ENCODE measurements at regions not wholly inside any gene's neighbourhood (a gene's known extent, or its start where the extent isn't known, plus 50 kb on each side); places are given as distances from the start of the nearest gene placed in this dataset.
A peak's percentile ranks its signal among the peaks of the same experiment; 100 is the strongest.

DNA sequence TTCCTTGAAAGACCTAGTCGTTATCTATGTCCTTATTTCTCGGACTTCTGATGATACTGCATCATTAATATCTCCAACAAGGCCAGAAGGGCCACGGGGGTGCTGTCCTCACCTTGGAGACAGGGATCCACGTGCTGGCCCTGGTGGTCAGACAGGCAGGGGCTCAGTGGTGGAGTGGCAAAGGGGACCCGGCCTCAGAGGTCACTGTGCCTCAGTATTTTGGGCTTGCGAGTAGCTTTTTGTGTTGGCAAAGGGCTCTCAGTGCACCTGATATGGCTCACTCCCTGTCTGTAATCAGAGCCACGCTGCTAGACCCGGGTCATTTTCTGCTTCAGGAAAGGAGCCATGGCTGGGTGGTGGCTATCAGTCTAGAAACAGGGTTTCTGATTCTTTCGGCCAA, 135.1 kb downstream of the GADD45G start:
- WGBS (ENCODE audit: low lambda C conversion rate): 32% methylated on average over 8 of the region's 9 CpGs
- Histone ChIP-seq H4K20me1 (ENCODE audit: insufficient read depth) (no peaks in the 10 kb centered on the region), H3K9ac (no peak overlapping the region), H3F3A (replicated peaks; ENCODE audit: insufficient read depth) (no peaks in the 10 kb centered on the region), H2AFZ (ENCODE audit: low read depth) (no peak overlapping the region), H3K4me2 (no peak overlapping the region), H3K27ac (ENCODE audit: low read depth in 2 of 2, low read length in 1 of 2) (no peak overlapping the region), H3K4me1 (ENCODE audit: control insufficient read depth in 1 of 2, insufficient read depth in 2 of 2, low read depth in 1 of 2, low read length in 1 of 2) (peaks cover 0 to 26% of the 10 kb centered on the region in 2 experiments; a peak in 1 of 4 replicates), H3K9me2 (no peaks in the 10 kb centered on the region), H3K27me3 (ENCODE audit: insufficient read depth) (no peaks in the 10 kb centered on the region), H3K36me3 (replicated peaks in 1 of 2; ENCODE audit: control insufficient read depth in 1 of 2, insufficient read depth in 2 of 2, low read length in 1 of 2) (no peaks in the 10 kb centered on the region), H3K79me2 (ENCODE audit: insufficient read depth) (no peaks in the 10 kb centered on the region), H3K9me3 (no peaks in the 10 kb centered on the region), H3K4me3 (ENCODE audit: low read depth in 2 of 2, low read length in 1 of 2) (no peak overlapping the region)
- POLR2A ChIA-PET: no interaction called here
- no peak for DNase-seq
- CTCF ChIA-PET: interaction anchor here (1.8 to 1.9 kb wide), 2 partner anchors 11 to 64 kb away, joined by 7 to 8 read pairs; no protein-coding TSS in a partner anchor
- no peak for TF ChIP-seq FOXJ3 (CRISPR knock-in tag; IDR thresholded peaks at IDR 0.05)

DNA sequence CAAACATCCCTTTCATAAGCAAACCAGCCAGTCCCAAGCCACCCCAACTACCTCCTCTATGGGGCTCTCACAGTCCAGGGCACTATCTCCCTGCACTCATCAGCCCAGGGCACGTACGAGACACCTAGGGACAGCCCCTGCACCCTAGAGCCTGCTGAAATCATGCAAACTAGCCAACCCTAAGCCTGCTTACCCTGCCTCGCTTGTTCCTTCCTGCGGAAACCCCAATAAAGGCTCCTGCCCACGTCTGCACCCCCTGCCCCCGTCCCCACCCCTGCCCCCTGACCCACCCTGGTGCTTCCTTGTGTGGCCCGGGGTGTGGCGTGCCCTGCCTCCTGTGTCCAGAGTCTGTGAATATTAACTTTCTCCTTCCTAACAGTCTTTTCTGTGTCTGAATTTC, 135.9 kb downstream of the GADD45G start:
- TF ChIP-seq YY1 (IDR thresholded peaks at IDR 0.05; ENCODE audit: low read depth): no peak
- WGBS (ENCODE audit: low lambda C conversion rate): 45% methylated on average over 8 of the region's 8 CpGs
- H2AFZ ChIP-seq (ENCODE audit: low read depth): no peak overlapping the region

DNA sequence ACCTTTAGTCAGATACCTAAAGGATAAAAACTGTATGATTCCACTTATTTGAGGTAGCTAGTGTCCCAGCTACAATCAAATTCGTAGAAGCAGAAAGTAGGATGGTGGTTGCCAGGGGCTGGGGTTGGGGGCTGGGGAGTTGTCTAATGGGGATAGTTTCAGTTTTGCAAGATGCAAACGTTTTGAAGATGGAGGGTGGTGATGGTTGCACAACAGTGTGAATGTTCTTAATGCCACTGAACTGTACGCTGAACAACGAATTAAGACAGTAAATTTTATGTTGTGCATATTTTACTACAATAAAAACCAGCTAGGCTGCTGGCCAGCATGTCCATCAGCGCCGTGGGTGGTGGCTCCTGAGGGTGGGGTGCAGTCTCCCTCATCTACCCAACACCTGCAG, 137.8 kb downstream of the GADD45G start:
- H3K4me1 ChIP-seq (ENCODE audit: control insufficient read depth in 1 of 2, insufficient read depth in 2 of 2, low read depth in 1 of 2, low read length in 1 of 2): peaks cover 0 to 53% of the 10 kb centered on the region in 2 experiments; a peak in 1 of 4 replicates
- H3K4me2 ChIP-seq: no peak overlapping the region
- no peak overlapping the region for H3K4me3 ChIP-seq (ENCODE audit: low read depth in 2 of 2, low read length in 1 of 2)
- H3K9me2 ChIP-seq: no peaks in the 10 kb centered on the region
- H3K36me3 ChIP-seq (replicated peaks in 1 of 2; ENCODE audit: control insufficient read depth in 1 of 2, insufficient read depth in 2 of 2, low read length in 1 of 2): no peaks in the 10 kb centered on the region
- H2AFZ ChIP-seq (ENCODE audit: low read depth): no peak overlapping the region
- H3K9ac ChIP-seq: no peak overlapping the region
- no peaks in the 10 kb centered on the region for H3K9me3 ChIP-seq
- H3K27me3 ChIP-seq (ENCODE audit: insufficient read depth): no peaks in the 10 kb centered on the region
- ChIA-PET POLR2A (interaction anchor here (1.9 to 5.3 kb wide), 2 partner anchors 67 to 137 kb away, joined by 19 to 27 read pairs; partner anchors contain the start of gene GADD45G), CTCF (interaction anchor here (0.7 to 2.1 kb wide), 4 partner anchors 14 to 144 kb away, joined by 3 to 27 read pairs (median 8); partner anchors contain the start of gene GADD45G)
- peak overlapping the region in 1 of 2 experiments; percentile 69; a peak in 2 of 4 replicates for H3K27ac ChIP-seq (ENCODE audit: low read depth in 2 of 2, low read length in 1 of 2)
- H3K79me2 ChIP-seq (ENCODE audit: insufficient read depth): no peaks in the 10 kb centered on the region
- DNase-seq: no peak
- 37% methylated on average over 6 of the region's 6 CpGs for WGBS (ENCODE audit: low lambda C conversion rate)
- no peaks in the 10 kb centered on the region for H4K20me1 ChIP-seq (ENCODE audit: insufficient read depth)
- TF ChIP-seq RAD21 (IDR thresholded peaks at IDR 0.05; ENCODE audit: low read length) (no peak), CHD2 (IDR thresholded peaks at IDR 0.05; ENCODE audit: low read length, partially characterized antibody) (no peak), NFIC (IDR thresholded peaks at IDR 0.05; ENCODE audit: borderline replicate concordance) (no peak), GATA2 (CRISPR knock-in tag; IDR thresholded peaks at IDR 0.05) (no peak), TCF12 (IDR thresholded peaks at IDR 0.05) (no peak), TAF1 (IDR thresholded peaks at IDR 0.05; ENCODE audit: borderline replicate concordance, low read depth, low read length) (no peak), MXI1 (IDR thresholded peaks at IDR 0.05; ENCODE audit: low read depth, low read length) (no peak), RFX5 (IDR thresholded peaks at IDR 0.05; ENCODE audit: low read length) (no peak), JUND (IDR thresholded peaks at IDR 0.05) (no peak), ELF1 (IDR thresholded peaks at IDR 0.05) (no peak)
- TF ChIP-seq, protein P1, sequence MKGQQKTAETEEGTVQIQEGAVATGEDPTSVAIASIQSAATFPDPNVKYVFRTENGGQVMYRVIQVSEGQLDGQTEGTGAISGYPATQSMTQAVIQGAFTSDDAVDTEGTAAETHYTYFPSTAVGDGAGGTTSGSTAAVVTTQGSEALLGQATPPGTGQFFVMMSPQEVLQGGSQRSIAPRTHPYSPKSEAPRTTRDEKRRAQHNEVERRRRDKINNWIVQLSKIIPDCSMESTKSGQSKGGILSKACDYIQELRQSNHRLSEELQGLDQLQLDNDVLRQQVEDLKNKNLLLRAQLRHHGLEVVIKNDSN (IDR thresholded peaks at IDR 0.05; ENCODE audit: borderline replicate concordance, low read depth): no peak
- TF ChIP-seq, protein P2, sequence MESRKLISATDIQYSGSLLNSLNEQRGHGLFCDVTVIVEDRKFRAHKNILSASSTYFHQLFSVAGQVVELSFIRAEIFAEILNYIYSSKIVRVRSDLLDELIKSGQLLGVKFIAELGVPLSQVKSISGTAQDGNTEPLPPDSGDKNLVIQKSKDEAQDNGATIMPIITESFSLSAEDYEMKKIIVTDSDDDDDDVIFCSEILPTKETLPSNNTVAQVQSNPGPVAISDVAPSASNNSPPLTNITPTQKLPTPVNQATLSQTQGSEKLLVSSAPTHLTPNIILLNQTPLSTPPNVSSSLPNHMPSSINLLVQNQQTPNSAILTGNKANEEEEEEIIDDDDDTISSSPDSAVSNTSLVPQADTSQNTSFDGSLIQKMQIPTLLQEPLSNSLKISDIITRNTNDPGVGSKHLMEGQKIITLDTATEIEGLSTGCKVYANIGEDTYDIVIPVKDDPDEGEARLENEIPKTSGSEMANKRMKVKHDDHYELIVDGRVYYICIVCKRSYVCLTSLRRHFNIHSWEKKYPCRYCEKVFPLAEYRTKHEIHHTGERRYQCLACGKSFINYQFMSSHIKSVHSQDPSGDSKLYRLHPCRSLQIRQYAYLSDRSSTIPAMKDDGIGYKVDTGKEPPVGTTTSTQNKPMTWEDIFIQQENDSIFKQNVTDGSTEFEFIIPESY (IDR thresholded peaks at IDR 0.05; ENCODE audit: borderline replicate concordance, low read depth): no peak
- TF ChIP-seq, protein P3, sequence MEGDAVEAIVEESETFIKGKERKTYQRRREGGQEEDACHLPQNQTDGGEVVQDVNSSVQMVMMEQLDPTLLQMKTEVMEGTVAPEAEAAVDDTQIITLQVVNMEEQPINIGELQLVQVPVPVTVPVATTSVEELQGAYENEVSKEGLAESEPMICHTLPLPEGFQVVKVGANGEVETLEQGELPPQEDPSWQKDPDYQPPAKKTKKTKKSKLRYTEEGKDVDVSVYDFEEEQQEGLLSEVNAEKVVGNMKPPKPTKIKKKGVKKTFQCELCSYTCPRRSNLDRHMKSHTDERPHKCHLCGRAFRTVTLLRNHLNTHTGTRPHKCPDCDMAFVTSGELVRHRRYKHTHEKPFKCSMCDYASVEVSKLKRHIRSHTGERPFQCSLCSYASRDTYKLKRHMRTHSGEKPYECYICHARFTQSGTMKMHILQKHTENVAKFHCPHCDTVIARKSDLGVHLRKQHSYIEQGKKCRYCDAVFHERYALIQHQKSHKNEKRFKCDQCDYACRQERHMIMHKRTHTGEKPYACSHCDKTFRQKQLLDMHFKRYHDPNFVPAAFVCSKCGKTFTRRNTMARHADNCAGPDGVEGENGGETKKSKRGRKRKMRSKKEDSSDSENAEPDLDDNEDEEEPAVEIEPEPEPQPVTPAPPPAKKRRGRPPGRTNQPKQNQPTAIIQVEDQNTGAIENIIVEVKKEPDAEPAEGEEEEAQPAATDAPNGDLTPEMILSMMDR (IDR thresholded peaks at IDR 0.05): no peak
- H3F3A ChIP-seq (replicated peaks; ENCODE audit: insufficient read depth): no peaks in the 10 kb centered on the region

More for the DNA sequence above, 135.9 kb downstream of the GADD45G start:
- Histone ChIP-seq H3K79me2 (ENCODE audit: insufficient read depth) (no peaks in the 10 kb centered on the region), H3K9me3 (no peaks in the 10 kb centered on the region), H3K4me2 (no peak overlapping the region), H3K4me1 (ENCODE audit: control insufficient read depth in 1 of 2, insufficient read depth in 2 of 2, low read depth in 1 of 2, low read length in 1 of 2) (peaks cover 0 to 34% of the 10 kb centered on the region in 2 experiments; a peak in 1 of 4 replicates), H3K9me2 (no peaks in the 10 kb centered on the region), H3F3A (replicated peaks; ENCODE audit: insufficient read depth) (no peaks in the 10 kb centered on the region), H3K36me3 (replicated peaks in 1 of 2; ENCODE audit: control insufficient read depth in 1 of 2, insufficient read depth in 2 of 2, low read length in 1 of 2) (no peaks in the 10 kb centered on the region), H3K4me3 (ENCODE audit: low read depth in 2 of 2, low read length in 1 of 2) (no peak overlapping the region), H3K27me3 (ENCODE audit: insufficient read depth) (no peaks in the 10 kb centered on the region), H3K9ac (no peak overlapping the region), H3K27ac (ENCODE audit: low read depth in 2 of 2, low read length in 1 of 2) (no peak overlapping the region), H4K20me1 (ENCODE audit: insufficient read depth) (no peaks in the 10 kb centered on the region)
- ChIA-PET POLR2A (no interaction called here), CTCF (no interaction called here)
- no peak for DNase-seq

All from SK-N-SH (cell line).